ENCODE measurements at regions not wholly inside any gene's neighbourhood (a gene's known extent, or its start where the extent isn't known, plus 50 kb on each side); places are given as distances from the start of the nearest gene placed in this dataset.

DNA sequence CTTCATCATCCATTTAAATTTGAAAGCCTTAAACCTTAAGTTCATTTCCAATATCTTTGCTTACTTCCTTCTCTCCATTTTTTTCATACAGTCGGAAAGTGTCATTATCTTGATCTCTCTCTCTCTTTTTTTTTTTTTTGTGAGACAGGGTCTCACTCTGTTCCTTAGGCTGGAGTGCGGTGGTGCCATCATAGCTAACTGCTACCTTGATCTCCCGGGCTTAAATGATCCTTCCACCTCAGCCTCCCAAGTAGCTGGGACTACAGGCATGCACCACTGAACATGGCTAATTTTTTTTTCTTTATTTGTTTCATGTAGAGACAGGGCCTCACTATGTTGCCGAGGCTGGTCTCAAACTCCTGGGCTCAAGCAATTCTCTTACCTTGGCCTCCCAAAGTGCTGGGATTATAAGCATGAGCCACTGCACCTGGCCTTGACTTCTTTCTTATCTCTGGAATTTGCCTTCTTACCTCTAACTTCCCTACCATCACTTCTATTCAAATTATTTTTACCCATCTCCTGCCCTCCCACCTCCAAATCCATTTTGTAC is 222.2 kb downstream of the MYCN start:
- no peak for TF ChIP-seq POLR2AphosphoS5 (IDR thresholded peaks at IDR 0.05; ENCODE audit: low read depth, low read length)
- TF ChIP-seq FOSL2 (IDR thresholded peaks at IDR 0.05; ENCODE audit: borderline replicate concordance, low read depth) = no peak
- TF ChIP-seq, protein P1, sequence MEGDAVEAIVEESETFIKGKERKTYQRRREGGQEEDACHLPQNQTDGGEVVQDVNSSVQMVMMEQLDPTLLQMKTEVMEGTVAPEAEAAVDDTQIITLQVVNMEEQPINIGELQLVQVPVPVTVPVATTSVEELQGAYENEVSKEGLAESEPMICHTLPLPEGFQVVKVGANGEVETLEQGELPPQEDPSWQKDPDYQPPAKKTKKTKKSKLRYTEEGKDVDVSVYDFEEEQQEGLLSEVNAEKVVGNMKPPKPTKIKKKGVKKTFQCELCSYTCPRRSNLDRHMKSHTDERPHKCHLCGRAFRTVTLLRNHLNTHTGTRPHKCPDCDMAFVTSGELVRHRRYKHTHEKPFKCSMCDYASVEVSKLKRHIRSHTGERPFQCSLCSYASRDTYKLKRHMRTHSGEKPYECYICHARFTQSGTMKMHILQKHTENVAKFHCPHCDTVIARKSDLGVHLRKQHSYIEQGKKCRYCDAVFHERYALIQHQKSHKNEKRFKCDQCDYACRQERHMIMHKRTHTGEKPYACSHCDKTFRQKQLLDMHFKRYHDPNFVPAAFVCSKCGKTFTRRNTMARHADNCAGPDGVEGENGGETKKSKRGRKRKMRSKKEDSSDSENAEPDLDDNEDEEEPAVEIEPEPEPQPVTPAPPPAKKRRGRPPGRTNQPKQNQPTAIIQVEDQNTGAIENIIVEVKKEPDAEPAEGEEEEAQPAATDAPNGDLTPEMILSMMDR (IDR thresholded peaks at IDR 0.05) = no peak
- TF ChIP-seq TEAD4 (IDR thresholded peaks at IDR 0.05; ENCODE audit: borderline replicate concordance, insufficient read depth) = no peak
- no peak for TF ChIP-seq MXI1 (IDR thresholded peaks at IDR 0.05; ENCODE audit: low read depth, low read length)
- TF ChIP-seq RXRA (IDR thresholded peaks at IDR 0.05; ENCODE audit: borderline replicate concordance, low read depth) = no peak
- no peak for TF ChIP-seq RFX5 (IDR thresholded peaks at IDR 0.05; ENCODE audit: low read length)
- no peak for TF ChIP-seq SIN3A (IDR thresholded peaks at IDR 0.05; ENCODE audit: borderline replicate concordance, low read depth, low read length)
- TF ChIP-seq, protein P2, sequence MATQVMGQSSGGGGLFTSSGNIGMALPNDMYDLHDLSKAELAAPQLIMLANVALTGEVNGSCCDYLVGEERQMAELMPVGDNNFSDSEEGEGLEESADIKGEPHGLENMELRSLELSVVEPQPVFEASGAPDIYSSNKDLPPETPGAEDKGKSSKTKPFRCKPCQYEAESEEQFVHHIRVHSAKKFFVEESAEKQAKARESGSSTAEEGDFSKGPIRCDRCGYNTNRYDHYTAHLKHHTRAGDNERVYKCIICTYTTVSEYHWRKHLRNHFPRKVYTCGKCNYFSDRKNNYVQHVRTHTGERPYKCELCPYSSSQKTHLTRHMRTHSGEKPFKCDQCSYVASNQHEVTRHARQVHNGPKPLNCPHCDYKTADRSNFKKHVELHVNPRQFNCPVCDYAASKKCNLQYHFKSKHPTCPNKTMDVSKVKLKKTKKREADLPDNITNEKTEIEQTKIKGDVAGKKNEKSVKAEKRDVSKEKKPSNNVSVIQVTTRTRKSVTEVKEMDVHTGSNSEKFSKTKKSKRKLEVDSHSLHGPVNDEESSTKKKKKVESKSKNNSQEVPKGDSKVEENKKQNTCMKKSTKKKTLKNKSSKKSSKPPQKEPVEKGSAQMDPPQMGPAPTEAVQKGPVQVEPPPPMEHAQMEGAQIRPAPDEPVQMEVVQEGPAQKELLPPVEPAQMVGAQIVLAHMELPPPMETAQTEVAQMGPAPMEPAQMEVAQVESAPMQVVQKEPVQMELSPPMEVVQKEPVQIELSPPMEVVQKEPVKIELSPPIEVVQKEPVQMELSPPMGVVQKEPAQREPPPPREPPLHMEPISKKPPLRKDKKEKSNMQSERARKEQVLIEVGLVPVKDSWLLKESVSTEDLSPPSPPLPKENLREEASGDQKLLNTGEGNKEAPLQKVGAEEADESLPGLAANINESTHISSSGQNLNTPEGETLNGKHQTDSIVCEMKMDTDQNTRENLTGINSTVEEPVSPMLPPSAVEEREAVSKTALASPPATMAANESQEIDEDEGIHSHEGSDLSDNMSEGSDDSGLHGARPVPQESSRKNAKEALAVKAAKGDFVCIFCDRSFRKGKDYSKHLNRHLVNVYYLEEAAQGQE (IDR thresholded peaks at IDR 0.05; ENCODE audit: low read depth, low read length) = no peak
- no peak for TF ChIP-seq TAF1 (IDR thresholded peaks at IDR 0.05; ENCODE audit: borderline replicate concordance, low read depth, low read length)
- TF ChIP-seq GATA2 (CRISPR knock-in tag; IDR thresholded peaks at IDR 0.05) = no peak
- TF ChIP-seq RAD21 (IDR thresholded peaks at IDR 0.05; ENCODE audit: low read length) = no peak
- TF ChIP-seq, protein P3, sequence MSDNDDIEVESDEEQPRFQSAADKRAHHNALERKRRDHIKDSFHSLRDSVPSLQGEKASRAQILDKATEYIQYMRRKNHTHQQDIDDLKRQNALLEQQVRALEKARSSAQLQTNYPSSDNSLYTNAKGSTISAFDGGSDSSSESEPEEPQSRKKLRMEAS (IDR thresholded peaks at IDR 0.05; ENCODE audit: low read depth) = no peak
